ENCODE measurements at regions not wholly inside any gene's neighbourhood (a gene's known extent, or its start where the extent isn't known, plus 50 kb on each side); places are given as distances from the start of the nearest gene placed in this dataset.

DNA sequence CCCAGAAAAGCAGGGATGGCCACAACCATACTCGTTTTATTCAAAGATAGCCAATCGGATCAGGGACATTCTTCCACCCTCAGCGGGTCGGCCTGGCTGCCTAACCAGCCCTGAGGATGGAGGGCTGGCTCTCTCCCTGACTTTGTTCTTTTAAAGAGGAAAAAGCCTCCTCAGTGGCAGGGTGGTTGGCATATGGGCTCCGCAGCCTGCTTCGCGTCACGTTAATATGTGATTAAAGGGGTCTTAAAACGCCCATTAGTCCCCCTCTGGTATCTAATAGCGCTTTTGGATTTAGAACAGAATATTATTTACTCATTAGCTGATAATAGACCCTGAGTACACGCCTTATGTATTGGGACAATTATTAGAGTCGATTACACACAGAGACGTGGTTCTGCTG, 199.4 kb downstream of the PHETA1 start:
- no peaks in the 10 kb centered on the region for H3K27me3 ChIP-seq (replicated peaks)
- TF ChIP-seq, protein P1, sequence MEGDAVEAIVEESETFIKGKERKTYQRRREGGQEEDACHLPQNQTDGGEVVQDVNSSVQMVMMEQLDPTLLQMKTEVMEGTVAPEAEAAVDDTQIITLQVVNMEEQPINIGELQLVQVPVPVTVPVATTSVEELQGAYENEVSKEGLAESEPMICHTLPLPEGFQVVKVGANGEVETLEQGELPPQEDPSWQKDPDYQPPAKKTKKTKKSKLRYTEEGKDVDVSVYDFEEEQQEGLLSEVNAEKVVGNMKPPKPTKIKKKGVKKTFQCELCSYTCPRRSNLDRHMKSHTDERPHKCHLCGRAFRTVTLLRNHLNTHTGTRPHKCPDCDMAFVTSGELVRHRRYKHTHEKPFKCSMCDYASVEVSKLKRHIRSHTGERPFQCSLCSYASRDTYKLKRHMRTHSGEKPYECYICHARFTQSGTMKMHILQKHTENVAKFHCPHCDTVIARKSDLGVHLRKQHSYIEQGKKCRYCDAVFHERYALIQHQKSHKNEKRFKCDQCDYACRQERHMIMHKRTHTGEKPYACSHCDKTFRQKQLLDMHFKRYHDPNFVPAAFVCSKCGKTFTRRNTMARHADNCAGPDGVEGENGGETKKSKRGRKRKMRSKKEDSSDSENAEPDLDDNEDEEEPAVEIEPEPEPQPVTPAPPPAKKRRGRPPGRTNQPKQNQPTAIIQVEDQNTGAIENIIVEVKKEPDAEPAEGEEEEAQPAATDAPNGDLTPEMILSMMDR (IDR thresholded peaks at IDR 0.05; ENCODE audit: low read depth, low read length, missing control alignments), result no peak
- DNase-seq, result no peak
- H3K36me3 ChIP-seq (replicated peaks), result no peaks in the 10 kb centered on the region
- in situ Hi-C loops (cut with HindIII; ENCODE audit: low pct_ligation_motif_present, low sequenced_read_pairs), result no loop called here
- H3K4me3 ChIP-seq (ENCODE audit: low read depth, low read length), result no peak overlapping the region
- H3K27ac ChIP-seq, result no peak overlapping the region

DNA sequence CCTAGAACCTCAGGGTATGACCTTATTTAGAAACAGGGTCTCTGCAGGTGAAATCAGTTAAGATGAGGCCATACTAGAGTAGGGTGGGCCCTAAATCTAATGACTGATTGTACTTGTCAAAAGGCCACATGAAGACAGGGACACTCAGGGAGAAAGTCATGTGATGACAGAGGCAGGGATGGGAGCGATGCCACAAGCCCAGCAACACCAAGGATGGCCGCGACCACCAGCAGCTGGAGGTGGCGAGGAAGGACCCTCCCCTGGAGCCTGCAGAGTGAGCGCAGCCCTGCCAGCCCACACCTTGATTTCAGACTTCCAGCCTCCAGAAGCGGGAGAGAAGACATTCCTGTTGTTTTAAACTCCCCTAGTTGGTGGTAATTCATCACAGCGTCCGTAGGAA, 199.9 kb downstream of the PHETA1 start:
- TF ChIP-seq, protein P1 (IDR thresholded peaks at IDR 0.05; ENCODE audit: low read depth, low read length, missing control alignments), result no peak
- in situ Hi-C loops (cut with HindIII; ENCODE audit: low pct_ligation_motif_present, low sequenced_read_pairs), result no loop called here
- no peaks in the 10 kb centered on the region for H3K27me3 ChIP-seq (replicated peaks)
- no peak for DNase-seq
- no peaks in the 10 kb centered on the region for H3K36me3 ChIP-seq (replicated peaks)
- no peak overlapping the region for H3K27ac ChIP-seq
- H3K4me3 ChIP-seq (ENCODE audit: low read depth, low read length), result no peak overlapping the region

DNA sequence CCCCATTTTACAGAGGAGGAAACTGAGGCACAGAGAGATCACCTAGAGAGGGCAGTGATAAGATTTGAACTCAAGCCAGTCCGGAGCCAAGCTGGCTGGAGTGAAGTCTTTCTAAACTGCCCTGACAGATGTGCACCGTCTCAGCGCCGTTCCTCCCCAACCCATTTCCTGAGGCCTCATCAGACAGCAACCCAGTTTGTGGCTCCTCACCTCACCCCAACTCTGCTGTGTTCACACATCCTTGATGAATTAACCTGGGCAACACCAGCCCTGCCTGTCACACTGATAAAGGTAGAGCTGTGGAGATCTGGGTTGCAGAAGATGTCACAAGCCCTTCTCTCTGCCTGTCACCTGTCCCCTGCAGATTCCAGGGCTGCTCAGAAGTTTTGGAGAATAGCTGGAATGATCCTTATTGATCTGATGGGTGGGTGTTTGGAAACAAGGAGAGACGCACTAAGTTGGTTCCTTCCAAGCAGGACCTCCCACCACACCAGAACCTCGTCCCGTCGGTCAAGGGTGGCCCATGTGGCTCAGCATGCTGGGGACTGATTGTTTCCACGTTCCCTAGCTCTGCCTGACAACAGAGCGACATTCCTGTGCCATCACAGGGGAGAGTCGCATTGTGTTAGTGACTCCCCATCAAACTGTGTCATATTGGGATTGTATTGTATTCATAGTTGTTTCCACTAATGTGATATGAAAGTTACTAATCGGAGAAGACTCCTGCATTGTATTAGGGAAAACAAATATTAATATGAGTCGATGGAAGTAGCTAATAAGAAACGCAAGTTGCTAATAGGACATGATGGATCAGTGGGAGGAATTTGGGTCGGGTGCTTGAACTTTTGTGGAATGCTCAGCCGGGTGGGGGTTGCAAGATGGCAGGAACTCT, 200.6 kb downstream of the PHETA1 start:
- in situ Hi-C loops (cut with HindIII; ENCODE audit: low pct_ligation_motif_present, low sequenced_read_pairs), result no loop called here
- no peaks in the 10 kb centered on the region for H3K27me3 ChIP-seq (replicated peaks)

DNA sequence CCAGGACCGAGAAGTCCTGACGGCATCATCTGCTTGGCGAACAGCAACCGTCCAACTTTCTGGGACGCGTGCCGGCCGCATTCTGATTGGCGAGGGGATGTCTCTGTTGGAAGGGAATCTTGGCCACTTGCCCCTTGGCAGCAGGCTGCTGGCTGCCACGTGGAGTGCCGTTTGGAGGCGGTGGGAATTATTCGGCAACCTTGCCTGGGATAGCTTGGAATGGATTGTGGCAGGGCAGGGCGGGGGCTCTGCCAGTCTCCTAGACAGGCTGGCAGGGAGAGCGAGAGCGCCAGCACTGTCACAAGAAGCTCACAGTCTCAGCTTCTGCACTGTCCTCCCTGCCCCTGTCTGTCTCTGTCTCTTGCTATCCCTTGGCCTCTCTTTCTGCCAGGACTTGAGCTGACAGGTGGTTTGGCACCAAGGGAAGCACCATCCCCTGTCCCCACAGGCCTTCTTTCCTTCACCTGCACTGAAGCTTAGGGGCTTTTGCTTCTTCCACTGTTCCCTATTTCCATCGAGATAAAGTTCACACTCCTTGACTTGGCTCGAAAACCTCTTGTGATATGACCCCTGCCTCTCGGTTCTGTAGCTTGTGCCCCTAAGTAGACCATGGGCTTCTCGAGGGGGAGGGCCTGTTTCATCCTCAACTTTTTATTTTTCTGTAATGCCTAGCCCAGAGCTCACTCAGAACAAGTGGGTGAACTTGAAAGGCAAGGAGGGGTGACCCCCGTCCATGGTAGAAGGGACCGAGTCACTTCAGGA, 201.9 kb downstream of the PHETA1 start:
- in situ Hi-C loops (cut with HindIII; ENCODE audit: low pct_ligation_motif_present, low sequenced_read_pairs), result no loop called here
- Histone ChIP-seq H3K27ac (no peak overlapping the region), H3K27me3 (replicated peaks) (no peaks in the 10 kb centered on the region), H3K36me3 (replicated peaks) (no peaks in the 10 kb centered on the region), H3K4me3 (ENCODE audit: low read depth, low read length) (no peak overlapping the region)
- TF ChIP-seq, protein P1 (IDR thresholded peaks at IDR 0.05; ENCODE audit: low read depth, low read length, missing control alignments), result no peak
- no peak for DNase-seq

More for the DNA sequence above, 200.6 kb downstream of the PHETA1 start:
- H3K36me3 ChIP-seq (replicated peaks), result no peaks in the 10 kb centered on the region
- DNase-seq, result no peak
- H3K4me3 ChIP-seq (ENCODE audit: low read depth, low read length), result no peak overlapping the region
- no peak overlapping the region for H3K27ac ChIP-seq
- TF ChIP-seq, protein P1 (IDR thresholded peaks at IDR 0.05; ENCODE audit: low read depth, low read length, missing control alignments), result no peak

DNA sequence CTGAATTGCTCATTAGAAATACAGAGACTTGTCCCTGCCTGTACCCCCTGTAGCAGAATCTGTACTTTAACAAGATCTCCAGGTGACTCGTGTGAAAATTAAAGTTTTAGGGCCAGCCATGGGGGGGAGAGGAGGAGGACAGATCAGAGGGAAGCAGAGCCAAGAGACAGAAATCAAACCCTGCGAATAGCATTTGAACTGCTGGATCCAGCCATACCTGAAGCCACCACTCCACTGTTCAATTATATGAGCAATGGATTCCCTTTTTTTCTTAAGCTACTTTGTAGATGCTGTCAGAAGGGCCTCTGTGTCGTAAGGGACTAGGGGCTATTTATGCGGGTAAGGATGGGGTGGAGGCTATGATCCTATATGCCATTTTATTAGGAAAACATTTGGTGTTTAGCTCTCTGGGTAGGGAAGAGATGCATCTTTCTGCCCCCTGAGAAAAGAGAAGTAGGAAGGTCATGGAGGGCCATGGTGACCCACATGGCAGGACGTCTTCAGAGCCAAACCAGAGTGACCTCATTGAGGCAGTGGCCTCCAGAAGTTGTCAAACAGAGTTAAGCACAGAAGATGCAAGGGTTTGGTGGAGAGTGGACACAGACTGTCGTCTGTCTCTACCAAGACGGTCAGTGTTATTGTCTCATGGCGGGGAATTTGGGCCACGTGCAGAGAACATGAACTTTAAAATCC, 203.9 kb downstream of the PHETA1 start:
- in situ Hi-C loops (cut with HindIII; ENCODE audit: low pct_ligation_motif_present, low sequenced_read_pairs), result no loop called here

More for the DNA sequence above, 203.9 kb downstream of the PHETA1 start:
- no peak overlapping the region for H3K27ac ChIP-seq
- H3K27me3 ChIP-seq (replicated peaks), result no peaks in the 10 kb centered on the region
- no peak for DNase-seq
- H3K36me3 ChIP-seq (replicated peaks), result no peaks in the 10 kb centered on the region
- no peak overlapping the region for H3K4me3 ChIP-seq (ENCODE audit: low read depth, low read length)
- TF ChIP-seq, protein P1 (IDR thresholded peaks at IDR 0.05; ENCODE audit: low read depth, low read length, missing control alignments), result no peak

Measured in brain microvascular endothelial cell (primary cell).